HL-60 (cell line): ENCODE measurements at regions not wholly inside any gene's neighbourhood (a gene's known extent, or its start where the extent isn't known, plus 50 kb on each side); places are given as distances from the start of the nearest gene placed in this dataset.
A peak's percentile ranks its signal among the peaks of the same experiment; 100 is the strongest.

Experiments used
- GABPA ChIP-seq: IDR thresholded peaks from 2 replicates; pipeline ENCODE4 v1.6.1; 2012; ENCODE audit warnings: low read depth
- POLR2AphosphoS5 ChIP-seq: IDR thresholded peaks from 2 replicates; pipeline ENCODE4 v1.6.1; 2012; ENCODE audit warnings: low read depth
- SPI1 ChIP-seq: IDR thresholded peaks from 2 replicates; pipeline ENCODE4 v1.6.1; 2012; ENCODE audit warnings: low read depth, mild to moderate bottlenecking, borderline replicate concordance
- TF ChIP-seq, protein P1 (sequence below): IDR thresholded peaks from one replicate; pipeline ENCODE4 v1.5.1; 2011; ENCODE audit warnings: low read length, control low read depth, inconsistent platforms; ENCODE audit not compliant: insufficient read depth

GRCh38 chr6:26234421-26235301 is 130.3 kb upstream of the BTN3A2 start:
- TF ChIP-seq, protein P1, sequence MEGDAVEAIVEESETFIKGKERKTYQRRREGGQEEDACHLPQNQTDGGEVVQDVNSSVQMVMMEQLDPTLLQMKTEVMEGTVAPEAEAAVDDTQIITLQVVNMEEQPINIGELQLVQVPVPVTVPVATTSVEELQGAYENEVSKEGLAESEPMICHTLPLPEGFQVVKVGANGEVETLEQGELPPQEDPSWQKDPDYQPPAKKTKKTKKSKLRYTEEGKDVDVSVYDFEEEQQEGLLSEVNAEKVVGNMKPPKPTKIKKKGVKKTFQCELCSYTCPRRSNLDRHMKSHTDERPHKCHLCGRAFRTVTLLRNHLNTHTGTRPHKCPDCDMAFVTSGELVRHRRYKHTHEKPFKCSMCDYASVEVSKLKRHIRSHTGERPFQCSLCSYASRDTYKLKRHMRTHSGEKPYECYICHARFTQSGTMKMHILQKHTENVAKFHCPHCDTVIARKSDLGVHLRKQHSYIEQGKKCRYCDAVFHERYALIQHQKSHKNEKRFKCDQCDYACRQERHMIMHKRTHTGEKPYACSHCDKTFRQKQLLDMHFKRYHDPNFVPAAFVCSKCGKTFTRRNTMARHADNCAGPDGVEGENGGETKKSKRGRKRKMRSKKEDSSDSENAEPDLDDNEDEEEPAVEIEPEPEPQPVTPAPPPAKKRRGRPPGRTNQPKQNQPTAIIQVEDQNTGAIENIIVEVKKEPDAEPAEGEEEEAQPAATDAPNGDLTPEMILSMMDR, result no peak
- TF ChIP-seq SPI1, result no peak
- peak; percentile 77; the same call in 1 of the 2 replicates for TF ChIP-seq POLR2AphosphoS5
- no peak for TF ChIP-seq GABPA
